HAP-1 (cell line): ENCODE measurements at regions not wholly inside any gene's neighbourhood (a gene's known extent, or its start where the extent isn't known, plus 50 kb on each side); places are given as distances from the start of the nearest gene placed in this dataset.

Experiments used
- DNase-seq, 2 experiments: peaks; one replicate each; pipeline ENCODE4 v3.0.0-alpha.2; 2016 to 2020; ENCODE audit warnings: low spot score in 2 of 2
- H3K27me3 ChIP-seq: fragments of 250-450 bp; sonication (Bioruptor Pico); 2 replicates; pipeline ENCODE4 v1.5.1; 2020; ENCODE audit warnings: low read depth, mild to moderate bottlenecking, moderate library complexity
- H3K36me3 ChIP-seq: fragments of 250-450 bp; sonication (Bioruptor Pico); replicated peaks from 2 replicates; pipeline ENCODE4 v1.5.1; 2020; ENCODE audit warnings: mild to moderate bottlenecking
- H3K4me1 ChIP-seq: fragments of 250-450 bp; sonication (Bioruptor Pico); 2 replicates; pipeline ENCODE4 v1.5.1; 2020; ENCODE audit warnings: mild to moderate bottlenecking
- H3K4me3 ChIP-seq: fragments of 250-450 bp; sonication (Bioruptor Pico); 2 replicates; pipeline ENCODE4 v1.5.1; 2020; ENCODE audit warnings: mild to moderate bottlenecking, moderate library complexity
- H3K9me3 ChIP-seq: fragments of 250-450 bp; sonication (Bioruptor Pico); 2 replicates; pipeline ENCODE4 v1.5.1; 2020; ENCODE audit warnings: mild to moderate bottlenecking, moderate library complexity
- in situ Hi-C: fragments of 300-500 bp; cut with MboI; formaldehyde crosslinking; loops from 3 replicates; pipeline ENCODE4 v1.14.3; 2020; ENCODE audit warnings: low sequenced_read_pairs, inconsistent platforms, mixed read lengths

GRCh38 chr4:81904121-81904520, 432.4 kb upstream of the RASGEF1B start:
- in situ Hi-C loops, result no loop called here
- no peaks in the 10 kb centered on the region for H3K9me3 ChIP-seq
- no peak overlapping the region for H3K4me3 ChIP-seq
- H3K4me1 ChIP-seq, result no peaks in the 10 kb centered on the region
- H3K27me3 ChIP-seq, result no peaks in the 10 kb centered on the region
- DNase-seq, result no peak
- no peaks in the 10 kb centered on the region for H3K36me3 ChIP-seq

- in situ Hi-C loops, result no loop called here
- Histone ChIP-seq H3K27me3 (no peaks in the 10 kb centered on the region), H3K9me3 (no peaks in the 10 kb centered on the region), H3K4me1 (no peaks in the 10 kb centered on the region), H3K4me3 (no peak overlapping the region), H3K36me3 (no peaks in the 10 kb centered on the region)
- DNase-seq, result no peak
These were observed 431.5 kb upstream of the RASGEF1B start for GRCh38 chr4:81903212-81903611.

GRCh38 chr4:81898862-81899504, 427.3 kb upstream of the RASGEF1B start:
- Histone ChIP-seq H3K4me3 (no peak overlapping the region), H3K27me3 (peaks cover 9% of the 10 kb centered on the region), H3K36me3 (no peaks in the 10 kb centered on the region), H3K4me1 (no peaks in the 10 kb centered on the region), H3K9me3 (no peaks in the 10 kb centered on the region)
- in situ Hi-C loops, result no loop called here
- no peak for DNase-seq

- no peaks in the 10 kb centered on the region for H3K4me1 ChIP-seq
- in situ Hi-C loops, result no loop called here
- H3K27me3 ChIP-seq, result peaks cover 9% of the 10 kb centered on the region
- H3K36me3 ChIP-seq, result no peaks in the 10 kb centered on the region
- H3K9me3 ChIP-seq, result no peaks in the 10 kb centered on the region
- DNase-seq, result no peak
- H3K4me3 ChIP-seq, result no peak overlapping the region
These were observed 425.2 kb upstream of the RASGEF1B start for GRCh38 chr4:81896936-81897335.

- DNase-seq, result peak; percentile 32 to 83
- peaks cover 5% of the 10 kb centered on the region for H3K4me1 ChIP-seq
- H3K36me3 ChIP-seq, result no peaks in the 10 kb centered on the region
- no peaks in the 10 kb centered on the region for H3K9me3 ChIP-seq
- H3K4me3 ChIP-seq, result no peak overlapping the region
- in situ Hi-C loops, result no loop called here
- peaks cover 19% of the 10 kb centered on the region for H3K27me3 ChIP-seq
These were observed 419.6 kb upstream of the RASGEF1B start for GRCh38 chr4:81891005-81891996.

GRCh38 chr4:81884986-81885385, 413.3 kb upstream of the RASGEF1B start:
- H3K4me1 ChIP-seq, result no peaks in the 10 kb centered on the region
- in situ Hi-C loops, result no loop called here
- no peaks in the 10 kb centered on the region for H3K36me3 ChIP-seq
- no peak for DNase-seq
- H3K9me3 ChIP-seq, result no peaks in the 10 kb centered on the region
- peaks cover 22% of the 10 kb centered on the region for H3K27me3 ChIP-seq
- no peak overlapping the region for H3K4me3 ChIP-seq

GRCh38 chr4:81883530-81884450, 412.1 kb upstream of the RASGEF1B start:
- Histone ChIP-seq H3K4me1 (no peaks in the 10 kb centered on the region), H3K27me3 (peaks cover 19% of the 10 kb centered on the region), H3K4me3 (no peak overlapping the region), H3K9me3 (no peaks in the 10 kb centered on the region), H3K36me3 (no peaks in the 10 kb centered on the region)
- no peak for DNase-seq
- in situ Hi-C loops, result no loop called here

GRCh38 chr4:81883004-81883403, 411.3 kb upstream of the RASGEF1B start:
- DNase-seq, result no peak
- no peaks in the 10 kb centered on the region for H3K4me1 ChIP-seq
- peaks cover 16% of the 10 kb centered on the region for H3K27me3 ChIP-seq
- H3K9me3 ChIP-seq, result no peaks in the 10 kb centered on the region
- H3K36me3 ChIP-seq, result no peaks in the 10 kb centered on the region
- in situ Hi-C loops, result no loop called here
- H3K4me3 ChIP-seq, result no peak overlapping the region

GRCh38 chr4:81881855-81882621, 410.3 kb upstream of the RASGEF1B start:
- no peaks in the 10 kb centered on the region for H3K9me3 ChIP-seq
- H3K36me3 ChIP-seq, result no peaks in the 10 kb centered on the region
- no peaks in the 10 kb centered on the region for H3K4me1 ChIP-seq
- no peak overlapping the region for H3K4me3 ChIP-seq
- in situ Hi-C loops, result no loop called here
- H3K27me3 ChIP-seq, result peaks cover 14% of the 10 kb centered on the region
- no peak for DNase-seq

- DNase-seq, result peak; percentile 13 to 23
- peaks cover 7% of the 10 kb centered on the region for H3K4me1 ChIP-seq
- in situ Hi-C loops, result no loop called here
- no peaks in the 10 kb centered on the region for H3K9me3 ChIP-seq
- no peaks in the 10 kb centered on the region for H3K36me3 ChIP-seq
- no peak overlapping the region for H3K4me3 ChIP-seq
- no peaks in the 10 kb centered on the region; the same call in 1 of the 2 replicates for H3K27me3 ChIP-seq
These were observed 404.4 kb upstream of the RASGEF1B start for GRCh38 chr4:81876106-81876505.

- Histone ChIP-seq H3K4me3 (no peak overlapping the region), H3K27me3 (no peaks in the 10 kb centered on the region; the same call in 1 of the 2 replicates), H3K4me1 (peaks cover 7% of the 10 kb centered on the region), H3K9me3 (no peaks in the 10 kb centered on the region), H3K36me3 (no peaks in the 10 kb centered on the region)
- in situ Hi-C loops, result no loop called here
- no peak for DNase-seq
These were observed 403.2 kb upstream of the RASGEF1B start for GRCh38 chr4:81874661-81875515.

- Histone ChIP-seq H3K9me3 (no peaks in the 10 kb centered on the region), H3K4me1 (no peaks in the 10 kb centered on the region), H3K36me3 (no peaks in the 10 kb centered on the region), H3K27me3 (no peaks in the 10 kb centered on the region), H3K4me3 (no peak overlapping the region)
- in situ Hi-C loops, result no loop called here
- DNase-seq, result no peak
These were observed 398.6 kb upstream of the RASGEF1B start for GRCh38 chr4:81870275-81870674.
